Neutrophil (primary cell): ENCODE measurements at regions not wholly inside any gene's neighbourhood (a gene's known extent, or its start where the extent isn't known, plus 50 kb on each side); places are given as distances from the start of the nearest gene placed in this dataset.

Experiments used
- H3K27ac ChIP-seq: fragments of 200-600 bp; sonication (generic); 2 replicates; pipeline ENCODE4 v1.5.1; 2016; ENCODE audit warnings: mild to moderate bottlenecking, moderate library complexity
- H3K27me3 ChIP-seq: fragments of 200-600 bp; sonication (generic); 2 replicates; pipeline ENCODE4 v1.6.0; 2016; ENCODE audit warnings: mild to moderate bottlenecking
- H3K36me3 ChIP-seq: fragments of 200-600 bp; sonication (generic); 2 replicates; pipeline ENCODE4 v1.5.1; 2017
- H3K4me1 ChIP-seq, 2 experiments: fragments of 200-600 bp in 1 of 2; sonication (generic) in 1 of 2; 1 replicate in 1 of 2; 2 replicates in 1 of 2; pipeline versions ENCODE4 v1.5.1 to v1.6.1; 2013 to 2016; ENCODE audit warnings: low read depth in 1 of 2, low read length in 1 of 2, mild to moderate bottlenecking in 1 of 2, moderate library complexity in 1 of 2; ENCODE audit not compliant: control insufficient read depth in 1 of 2, insufficient read depth in 1 of 2
- H3K4me3 ChIP-seq, 2 experiments: fragments of 200-600 bp in 1 of 2; sonication (generic) in 1 of 2; 1 replicate in 1 of 2; 2 replicates in 1 of 2; pipeline ENCODE4 v1.5.1; 2013 to 2016; ENCODE audit warnings: low read depth in 1 of 2, low read length in 1 of 2, mild to moderate bottlenecking in 1 of 2, moderate library complexity in 1 of 2
- H3K9me3 ChIP-seq: fragments of 200-600 bp; sonication (generic); 2 replicates; pipeline ENCODE4 v1.5.1; 2016
- CTCF ChIP-seq: fragments of 200-600 bp; sonication (generic); IDR thresholded peaks from 2 replicates; pipeline ENCODE4 v1.5.1; 2016; ENCODE audit warnings: antibody characterized with exemption

GRCh38 chr17:79154951-79155585 is 80.4 kb downstream of the ENGASE start:
- Histone ChIP-seq H3K9me3 (no peaks in the 10 kb centered on the region), H3K4me3 (no peak overlapping the region), H3K27me3 (peaks cover 19% of the 10 kb centered on the region), H3K4me1 (no peaks in the 10 kb centered on the region), H3K36me3 (no peaks in the 10 kb centered on the region), H3K27ac (no peak overlapping the region)
- TF ChIP-seq CTCF = no peak

GRCh38 chr17:79154446-79154845 is 79.8 kb downstream of the ENGASE start:
- Histone ChIP-seq H3K27ac (no peak overlapping the region), H3K4me1 (no peaks in the 10 kb centered on the region), H3K4me3 (no peak overlapping the region), H3K9me3 (no peaks in the 10 kb centered on the region), H3K36me3 (no peaks in the 10 kb centered on the region), H3K27me3 (peaks cover 19% of the 10 kb centered on the region)
- no peak for TF ChIP-seq CTCF

GRCh38 chr17:79153367-79154130 is 78.9 kb downstream of the ENGASE start:
- no peak overlapping the region for H3K27ac ChIP-seq
- no peaks in the 10 kb centered on the region for H3K36me3 ChIP-seq
- no peak overlapping the region for H3K4me3 ChIP-seq
- TF ChIP-seq CTCF = no peak
- H3K4me1 ChIP-seq = no peaks in the 10 kb centered on the region
- no peaks in the 10 kb centered on the region for H3K9me3 ChIP-seq
- H3K27me3 ChIP-seq = peaks cover 19% of the 10 kb centered on the region

- H3K9me3 ChIP-seq = no peaks in the 10 kb centered on the region
- H3K4me1 ChIP-seq = no peaks in the 10 kb centered on the region
- peaks cover 19% of the 10 kb centered on the region for H3K27me3 ChIP-seq
- no peak overlapping the region for H3K27ac ChIP-seq
- no peak for TF ChIP-seq CTCF
- H3K4me3 ChIP-seq = no peak overlapping the region
- no peaks in the 10 kb centered on the region for H3K36me3 ChIP-seq
Observed at GRCh38 chr17:79152636-79153035, 78.0 kb downstream of the ENGASE start.

GRCh38 chr17:79152110-79152509 is 77.5 kb downstream of the ENGASE start:
- H3K27ac ChIP-seq = no peak overlapping the region
- H3K36me3 ChIP-seq = no peaks in the 10 kb centered on the region
- H3K27me3 ChIP-seq = peaks cover 19% of the 10 kb centered on the region
- no peaks in the 10 kb centered on the region for H3K4me1 ChIP-seq
- no peak for TF ChIP-seq CTCF
- H3K4me3 ChIP-seq = no peak overlapping the region
- H3K9me3 ChIP-seq = no peaks in the 10 kb centered on the region
